CD14-positive monocyte (primary cell): ENCODE measurements at regions not wholly inside any gene's neighbourhood (a gene's known extent, or its start where the extent isn't known, plus 50 kb on each side); places are given as distances from the start of the nearest gene placed in this dataset.

Source experiments
- DNase-seq, 3 donors: peaks; one replicate each; pipeline ENCODE4 v3.0.0-alpha.2; 2011 to 2022
- H2AFZ ChIP-seq: 2 replicates; pipeline ENCODE4 v1.6.0; 2012; ENCODE audit warnings: mild to moderate bottlenecking, low read depth, low read length, inconsistent platforms; ENCODE audit not compliant: insufficient read depth, poor library complexity, severe bottlenecking
- H3K27ac ChIP-seq, 2 donors: 1 replicate in 1 of 2; 2 replicates in 1 of 2; pipeline ENCODE4 v1.5.1; 2012 to 2013; ENCODE audit warnings: low read length in 2 of 2, control low read depth in 1 of 2, inconsistent platforms in 1 of 2, low read depth in 1 of 2, mild to moderate bottlenecking in 1 of 2
- H3K27me3 ChIP-seq, 2 donors: one replicate each; pipeline versions ENCODE4 v1.6.0 to v1.6.1; 2011 to 2013; ENCODE audit warnings: low read length in 2 of 2; ENCODE audit not compliant: control insufficient read depth in 2 of 2, insufficient read depth in 2 of 2
- H3K36me3 ChIP-seq, 2 donors: replicated peaks in 1 of 2; 1 replicate in 1 of 2; 2 replicates in 1 of 2; pipeline versions ENCODE4 v1.5.1 to v1.6.1; 2012 to 2013; ENCODE audit warnings: low read length in 2 of 2, control low read depth in 1 of 2, inconsistent platforms in 1 of 2, mild to moderate bottlenecking in 1 of 2; ENCODE audit not compliant: insufficient read depth in 2 of 2, control insufficient read depth in 1 of 2
- H3K4me1 ChIP-seq, 2 donors: 1 replicate in 1 of 2; 2 replicates in 1 of 2; pipeline versions ENCODE4 v1.5.1 to v1.6.1; 2012 to 2013; ENCODE audit warnings: low read length in 2 of 2, control low read depth in 1 of 2, inconsistent platforms in 1 of 2, mild to moderate bottlenecking in 1 of 2, moderate library complexity in 1 of 2; ENCODE audit not compliant: insufficient read depth in 2 of 2, control insufficient read depth in 1 of 2
- H3K4me2 ChIP-seq: replicated peaks from 2 replicates; pipeline ENCODE3; 2012; ENCODE audit warnings: low read length, moderate library complexity, mild to moderate bottlenecking; ENCODE audit not compliant: poor library complexity, severe bottlenecking; ENCODE audit errors: extremely low read depth
- H3K4me3 ChIP-seq, 3 experiments: fragments of 200-600 bp in 1 of 3; sonication (generic) in 1 of 3; replicated peaks in 1 of 3; 1 replicate in 2 of 3; 2 replicates in 1 of 3; pipeline ENCODE4 v1.5.1; 2011 to 2013; ENCODE audit warnings: low read length in 3 of 3, mild to moderate bottlenecking in 3 of 3, control low read depth in 2 of 3, low read depth in 2 of 3, inconsistent platforms in 1 of 3, moderate library complexity in 1 of 3
- H3K79me2 ChIP-seq: 2 replicates; pipeline ENCODE4 v1.6.0; 2012; ENCODE audit warnings: mild to moderate bottlenecking, control low read depth, inconsistent platforms, low read length, moderate library complexity; ENCODE audit not compliant: insufficient read depth
- H3K9ac ChIP-seq: 2 replicates; pipeline ENCODE4 v1.6.0; 2017; ENCODE audit warnings: low read length, mild to moderate bottlenecking; ENCODE audit not compliant: insufficient read depth, poor library complexity, severe bottlenecking
- H3K9me3 ChIP-seq, 2 donors: replicated peaks in 1 of 2; 1 replicate in 1 of 2; 2 replicates in 1 of 2; pipeline versions ENCODE4 v1.5.1 to v1.6.1; 2012 to 2013; ENCODE audit warnings: low read length in 2 of 2, control low read depth in 1 of 2; ENCODE audit not compliant: control insufficient read depth in 1 of 2, insufficient read depth in 1 of 2
- H4K20me1 ChIP-seq: 2 replicates; pipeline ENCODE4 v1.6.0; 2012; ENCODE audit warnings: mild to moderate bottlenecking, low read length, control low read depth, moderate library complexity; ENCODE audit not compliant: insufficient read depth
- H3K27ac Mint-ChIP-seq, 7 donors: one replicate each; pipeline ENCODE4 v1.8.0; 2020; ENCODE audit warnings: mild to moderate bottlenecking in 7 of 7, mixed read lengths in 7 of 7, moderate library complexity in 6 of 7, inconsistent platforms in 2 of 7
- H3K27me3 Mint-ChIP-seq, 3 donors: one replicate each; pipeline ENCODE4 v1.8.0; 2021 to 2022; ENCODE audit warnings: low read depth in 3 of 3, mild to moderate bottlenecking in 3 of 3, mixed read lengths in 3 of 3, moderate library complexity in 3 of 3, inconsistent platforms in 1 of 3
- H3K36me3 Mint-ChIP-seq, 2 donors: one replicate each; pipeline ENCODE4 v1.8.0; 2020; ENCODE audit warnings: mixed read lengths in 2 of 2, inconsistent platforms in 1 of 2, mild to moderate bottlenecking in 1 of 2
- H3K4me1 Mint-ChIP-seq: one replicate; pipeline ENCODE4 v1.8.0; 2020; ENCODE audit warnings: mild to moderate bottlenecking, mixed read lengths
- H3K4me3 Mint-ChIP-seq, 2 donors: one replicate each; pipeline ENCODE4 v1.8.0; 2020; ENCODE audit warnings: mild to moderate bottlenecking in 2 of 2, mixed read lengths in 2 of 2, moderate library complexity in 1 of 2
- H3K9me3 Mint-ChIP-seq, 7 donors: one replicate each; pipeline ENCODE4 v1.8.0; 2020 to 2022; ENCODE audit warnings: mixed read lengths in 7 of 7, mild to moderate bottlenecking in 6 of 7, moderate library complexity in 6 of 7, inconsistent platforms in 2 of 7
- CTCF ChIP-seq: fragments of 200-600 bp; IDR thresholded peaks from one replicate; pipeline ENCODE4 v1.8.0; 2022; ENCODE audit warnings: antibody characterized with exemption, mild to moderate bottlenecking
- WGBS: methylation state at CpG from one replicate; pipeline ENCODE4 v1.1.5; 2013; ENCODE audit warnings: missing lambda C conversion rate; ENCODE audit not compliant: insufficient coverage; 5-methylcytosine and 5-hydroxymethylcytosine counted together
- intact Hi-C, 2 donors: fragments of 100-400 bp; cut with micrococcal nuclease; formaldehyde crosslinking; loops; one replicate each; pipeline versions ENCODE4 v1.15.0 to v1.15.1; 2023

- Histone ChIP-seq H3K4me2 (no peak overlapping the region), H3K79me2 (no peaks in the 10 kb centered on the region), H3K36me3 (no peaks in the 10 kb centered on the region), H3K4me1 (no peaks in the 10 kb centered on the region), H3K27me3 (no peaks in the 10 kb centered on the region), H4K20me1 (no peaks in the 10 kb centered on the region), H3K4me3 (no peak overlapping the region), H3K27ac (no peak overlapping the region), H3K9ac (no peak overlapping the region), H2AFZ (no peak overlapping the region), H3K9me3 (no peaks in the 10 kb centered on the region)
- intact Hi-C loops, result no loop called here
- DNase-seq, result no peak
- WGBS, result no CpG with 5 or more reads among the region's 1 CpG
- Mint-ChIP-seq H3K36me3 (no peaks in the 10 kb centered on the region), H3K9me3 (peaks cover 0 to 7% (median 2%) of the 10 kb centered on the region in 7 donors), H3K4me3 (no peak overlapping the region), H3K27ac (no peak overlapping the region), H3K4me1 (no peaks in the 10 kb centered on the region), H3K27me3 (no peaks in the 10 kb centered on the region)
- no peak for TF ChIP-seq CTCF
Observed at GRCh38 chr21:18894387-18894786, 490.8 kb upstream of the TMPRSS15 start.

- Mint-ChIP-seq H3K27me3 (no peaks in the 10 kb centered on the region), H3K36me3 (no peaks in the 10 kb centered on the region), H3K9me3 (peaks cover 0 to 9% (median 0%) of the 10 kb centered on the region in 7 donors), H3K27ac (no peak overlapping the region), H3K4me3 (no peak overlapping the region), H3K4me1 (no peaks in the 10 kb centered on the region)
- no peak overlapping the region for H2AFZ ChIP-seq
- no peak overlapping the region for H3K9ac ChIP-seq
- no peaks in the 10 kb centered on the region for H3K9me3 ChIP-seq
- no peaks in the 10 kb centered on the region for H3K27me3 ChIP-seq
- intact Hi-C loops, result no loop called here
- no peaks in the 10 kb centered on the region for H3K4me1 ChIP-seq
- TF ChIP-seq CTCF, result no peak
- H4K20me1 ChIP-seq, result no peaks in the 10 kb centered on the region
- H3K27ac ChIP-seq, result no peak overlapping the region
- H3K36me3 ChIP-seq, result no peaks in the 10 kb centered on the region
- H3K4me2 ChIP-seq, result no peak overlapping the region
- no peak overlapping the region for H3K4me3 ChIP-seq
- H3K79me2 ChIP-seq, result no peaks in the 10 kb centered on the region
- no peak for DNase-seq
Observed at GRCh38 chr21:18899261-18899660, 495.7 kb upstream of the TMPRSS15 start.
